ENCODE measurements at regions not wholly inside any gene's neighbourhood (a gene's known extent, or its start where the extent isn't known, plus 50 kb on each side); places are given as distances from the start of the nearest gene placed in this dataset.

DNA sequence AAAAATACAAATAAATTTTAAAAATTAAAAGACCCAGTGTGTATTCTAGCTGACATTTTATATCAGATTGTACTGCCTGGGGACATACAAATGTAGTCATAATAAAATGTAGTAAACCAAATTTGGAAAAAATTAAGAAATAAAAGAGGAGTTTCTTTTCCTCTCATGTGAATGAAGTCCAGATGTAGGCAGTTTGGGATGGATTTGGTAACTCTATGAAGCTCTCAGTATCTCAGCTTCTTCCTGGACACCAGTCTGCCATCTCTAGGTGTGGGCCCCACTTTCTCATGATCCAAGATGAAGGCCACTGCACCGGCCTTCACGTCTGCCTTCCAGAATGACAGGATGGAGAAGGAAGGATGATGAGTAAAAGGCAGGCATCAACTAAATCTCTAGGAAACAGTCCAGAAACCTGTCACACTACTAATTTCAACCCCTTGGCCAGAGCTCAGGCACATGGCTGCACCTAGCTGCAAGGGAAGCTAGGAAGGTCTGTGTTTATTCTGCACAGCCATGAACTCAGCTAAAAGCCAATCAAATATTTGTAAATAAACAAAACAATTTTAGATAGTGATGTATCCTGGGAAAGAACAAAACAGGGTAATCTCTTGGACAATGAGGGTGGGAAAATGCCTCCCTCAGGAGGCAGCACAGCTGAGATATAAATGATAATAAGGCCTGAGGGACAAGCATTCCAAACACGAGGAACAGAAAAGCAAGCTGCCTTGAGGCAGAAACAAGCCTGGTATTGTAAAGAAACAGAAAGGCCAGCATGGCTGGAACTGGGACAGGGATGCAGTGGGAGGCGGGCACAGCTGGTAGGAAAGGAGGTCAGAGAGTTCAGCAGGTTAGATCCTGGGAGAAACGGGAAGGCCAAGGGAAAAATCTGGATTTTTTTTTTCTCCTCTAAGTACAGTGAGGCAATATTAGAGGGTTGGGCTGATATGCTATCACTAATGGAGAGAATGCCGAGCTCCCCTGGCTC lies 88.5 kb upstream of the PTPN1 start:
- TF ChIP-seq, protein P1, sequence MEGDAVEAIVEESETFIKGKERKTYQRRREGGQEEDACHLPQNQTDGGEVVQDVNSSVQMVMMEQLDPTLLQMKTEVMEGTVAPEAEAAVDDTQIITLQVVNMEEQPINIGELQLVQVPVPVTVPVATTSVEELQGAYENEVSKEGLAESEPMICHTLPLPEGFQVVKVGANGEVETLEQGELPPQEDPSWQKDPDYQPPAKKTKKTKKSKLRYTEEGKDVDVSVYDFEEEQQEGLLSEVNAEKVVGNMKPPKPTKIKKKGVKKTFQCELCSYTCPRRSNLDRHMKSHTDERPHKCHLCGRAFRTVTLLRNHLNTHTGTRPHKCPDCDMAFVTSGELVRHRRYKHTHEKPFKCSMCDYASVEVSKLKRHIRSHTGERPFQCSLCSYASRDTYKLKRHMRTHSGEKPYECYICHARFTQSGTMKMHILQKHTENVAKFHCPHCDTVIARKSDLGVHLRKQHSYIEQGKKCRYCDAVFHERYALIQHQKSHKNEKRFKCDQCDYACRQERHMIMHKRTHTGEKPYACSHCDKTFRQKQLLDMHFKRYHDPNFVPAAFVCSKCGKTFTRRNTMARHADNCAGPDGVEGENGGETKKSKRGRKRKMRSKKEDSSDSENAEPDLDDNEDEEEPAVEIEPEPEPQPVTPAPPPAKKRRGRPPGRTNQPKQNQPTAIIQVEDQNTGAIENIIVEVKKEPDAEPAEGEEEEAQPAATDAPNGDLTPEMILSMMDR (IDR thresholded peaks at IDR 0.05; ENCODE audit: extremely low read depth in 1 of 2, insufficient read depth in 1 of 2, low read depth in 1 of 2, low read length in 2 of 2), result no peak
- TF ChIP-seq POLR2A (IDR thresholded peaks at IDR 0.05; ENCODE audit: low read depth, low read length) (no peak), POLR2AphosphoS5 (IDR thresholded peaks at IDR 0.05; ENCODE audit: insufficient read depth, low read depth, low read length) (no peak), EZH2 (IDR thresholded peaks at IDR 0.05; ENCODE audit: borderline replicate concordance, low read depth, low read length, severe bottlenecking) (no peak), MYC (IDR thresholded peaks at IDR 0.05; ENCODE audit: low read depth, low read length) (no peak), JUN (IDR thresholded peaks at IDR 0.05; ENCODE audit: borderline replicate concordance, insufficient read depth, insufficient read length, low read depth) (no peak), FOS (IDR thresholded peaks at IDR 0.05; ENCODE audit: borderline replicate concordance, insufficient read depth, low read length) (no peak)

All from endothelial cell of umbilical vein (primary cell).